NCI-H748 treated with DMSO at 0.1 percent for 48 hours (cell line): ENCODE measurements at regions not wholly inside any gene's neighbourhood (a gene's known extent, or its start where the extent isn't known, plus 50 kb on each side); places are given as distances from the start of the nearest gene placed in this dataset.
"Not testable (repeated sequence)": the region's sequence is repeated elsewhere in the genome, so short reads cannot be mapped to it uniquely, and the experiment has no call there.

ENCODE experiments used
- DNase-seq: peaks from one replicate; lab custom pipeline; 2025; lab: John Stamatoyannopoulos, UW

GRCh38 chr1:229710746-229711145 lies 84.7 kb downstream of the URB2 start:
- no peak for DNase-seq

- no peak for DNase-seq
These were observed 88.3 kb downstream of the URB2 start for GRCh38 chr1:229714306-229714705.

GRCh38 chr1:229714964-229715603 lies 89.0 kb downstream of the URB2 start:
- DNase-seq: no peak

GRCh38 chr1:229716069-229716468 lies 90.0 kb downstream of the URB2 start:
- DNase-seq: no peak

GRCh38 chr1:229716704-229717103 lies 90.7 kb downstream of the URB2 start:
- no peak for DNase-seq

- DNase-seq: no peak
These were observed 91.9 kb downstream of the URB2 start for GRCh38 chr1:229717786-229718576.

- DNase-seq: no peak
These were observed 100.0 kb downstream of the URB2 start for GRCh38 chr1:229726061-229726460.

GRCh38 chr1:229729916-229730315 lies 103.9 kb downstream of the URB2 start:
- DNase-seq: no peak

GRCh38 chr1:229730573-229730972 lies 104.5 kb downstream of the URB2 start:
- DNase-seq: no peak

GRCh38 chr1:229732061-229732460 lies 106.0 kb downstream of the URB2 start:
- no peak for DNase-seq

GRCh38 chr1:229736376-229736775 lies 110.3 kb downstream of the URB2 start:
- DNase-seq: no peak

- not testable (repeated sequence) for DNase-seq
These were observed 116.6 kb downstream of the URB2 start for GRCh38 chr1:229742614-229743013.

GRCh38 chr1:229749992-229750391 lies 123.9 kb downstream of the URB2 start:
- no peak for DNase-seq

GRCh38 chr1:229751610-229752009 lies 125.6 kb downstream of the URB2 start:
- DNase-seq: no peak

- no peak for DNase-seq
These were observed 126.6 kb downstream of the URB2 start for GRCh38 chr1:229752679-229753078.

- no peak for DNase-seq
These were observed 127.9 kb downstream of the URB2 start for GRCh38 chr1:229753764-229754551.

- DNase-seq: no peak
These were observed 130.6 kb downstream of the URB2 start for GRCh38 chr1:229756666-229757065.

- DNase-seq: no peak
These were observed 131.2 kb downstream of the URB2 start for GRCh38 chr1:229757226-229757625.

GRCh38 chr1:229758101-229759036 lies 132.3 kb downstream of the URB2 start:
- no peak for DNase-seq

- DNase-seq: no peak
These were observed 133.0 kb downstream of the URB2 start for GRCh38 chr1:229759037-229759435.

- no peak for DNase-seq
These were observed 133.5 kb downstream of the URB2 start for GRCh38 chr1:229759586-229759985.
